GM18507 (cell line): ENCODE measurements at regions not wholly inside any gene's neighbourhood (a gene's known extent, or its start where the extent isn't known, plus 50 kb on each side); places are given as distances from the start of the nearest gene placed in this dataset.

Source experiments
- DNase-seq: peaks from one replicate; pipeline ENCODE4 v3.0.0; 2011; ENCODE audit warnings: low read depth; ENCODE audit not compliant: insufficient read length; ENCODE audit errors: extremely low spot score
- FAIRE-seq: peaks from 2 replicates; lab custom pipeline; 2011; peaks lifted over from hg19 to GRCh38; lab: Jason Lieb, UNC

GRCh38 chr5:173791878-173792277 is 96.3 kb upstream of the CPEB4 start:
- no peak for FAIRE-seq
- no peak for DNase-seq

- DNase-seq (no peak), FAIRE-seq (no peak)
These were observed 95.2 kb upstream of the CPEB4 start for GRCh38 chr5:173792781-173793547.

GRCh38 chr5:173793648-173794548 is 94.3 kb upstream of the CPEB4 start:
- FAIRE-seq (no peak), DNase-seq (no peak)

GRCh38 chr5:173794901-173795416 is 93.2 kb upstream of the CPEB4 start:
- no peak for DNase-seq
- FAIRE-seq = no peak

GRCh38 chr5:173795601-173796000 is 92.5 kb upstream of the CPEB4 start:
- FAIRE-seq (no peak), DNase-seq (no peak)

- no peak for DNase-seq
- FAIRE-seq = no peak
These were observed 91.2 kb upstream of the CPEB4 start for GRCh38 chr5:173796721-173797495.

- FAIRE-seq (no peak), DNase-seq (no peak)
These were observed 89.9 kb upstream of the CPEB4 start for GRCh38 chr5:173798127-173798810.

GRCh38 chr5:173800340-173800739 is 87.8 kb upstream of the CPEB4 start:
- FAIRE-seq = no peak
- no peak for DNase-seq

- DNase-seq (no peak), FAIRE-seq (no peak)
These were observed 87.1 kb upstream of the CPEB4 start for GRCh38 chr5:173801006-173801405.

GRCh38 chr5:173802670-173803165 is 85.4 kb upstream of the CPEB4 start:
- no peak for DNase-seq
- FAIRE-seq = no peak

GRCh38 chr5:173804579-173804978 is 83.6 kb upstream of the CPEB4 start:
- DNase-seq = no peak
- FAIRE-seq = no peak

GRCh38 chr5:173806270-173807035 is 81.7 kb upstream of the CPEB4 start:
- DNase-seq (no peak), FAIRE-seq (no peak)

GRCh38 chr5:173807181-173807655 is 80.9 kb upstream of the CPEB4 start:
- DNase-seq = no peak
- no peak for FAIRE-seq

- DNase-seq (no peak), FAIRE-seq (no peak)
These were observed 79.9 kb upstream of the CPEB4 start for GRCh38 chr5:173808079-173808808.

GRCh38 chr5:173809014-173809413 is 79.1 kb upstream of the CPEB4 start:
- no peak for DNase-seq
- no peak for FAIRE-seq

GRCh38 chr5:173812811-173813550 is 75.2 kb upstream of the CPEB4 start:
- no peak for DNase-seq
- peak; percentile 46 for FAIRE-seq

GRCh38 chr5:173814053-173814452 is 74.1 kb upstream of the CPEB4 start:
- no peak for DNase-seq
- FAIRE-seq = no peak
